ENCODE measurements at regions not wholly inside any gene's neighbourhood (a gene's known extent, or its start where the extent isn't known, plus 50 kb on each side); places are given as distances from the start of the nearest gene placed in this dataset.
"Not testable (repeated sequence)": the region's sequence is repeated elsewhere in the genome, so short reads cannot be mapped to it uniquely, and the experiment has no call there.

DNA sequence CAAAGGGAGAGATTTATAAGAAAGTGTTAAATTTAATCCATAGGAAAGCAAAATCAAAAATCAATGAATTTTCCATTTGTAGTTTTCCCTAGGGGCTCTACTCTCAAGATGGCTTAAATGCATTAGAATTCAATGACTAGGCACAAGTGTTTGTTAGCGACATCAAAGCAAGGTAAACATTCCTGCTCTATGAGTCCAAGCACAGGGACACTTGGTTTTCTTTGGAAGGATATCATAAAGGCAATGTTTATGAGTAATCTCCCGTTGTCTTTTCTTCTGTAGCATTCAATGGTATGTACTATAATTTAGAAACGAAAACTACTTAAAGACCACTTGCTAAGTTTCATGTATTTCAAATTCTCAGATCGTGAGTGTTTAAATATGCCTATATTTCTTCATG is 54.8 kb upstream of the ZNF717 start:
- H3K4me3 ChIP-seq (ENCODE audit: low read depth, low read length); in situ Hi-C loops (cut with HindIII; ENCODE audit: low pct_ligation_motif_present, low sequenced_read_pairs); H3K27me3 ChIP-seq (replicated peaks); H3K36me3 ChIP-seq (replicated peaks); H3K27ac ChIP-seq: not testable (repeated sequence)
- DNase-seq = peak; percentile 54

- H3K4me3 ChIP-seq (ENCODE audit: low read depth, low read length); in situ Hi-C loops (cut with HindIII; ENCODE audit: low pct_ligation_motif_present, low sequenced_read_pairs); H3K36me3 ChIP-seq (replicated peaks); H3K27me3 ChIP-seq (replicated peaks); H3K27ac ChIP-seq; DNase-seq: not testable (repeated sequence)
Measured at GRCh38 chr3:75850301-75851008, 65.1 kb upstream of the ZNF717 start.

DNA sequence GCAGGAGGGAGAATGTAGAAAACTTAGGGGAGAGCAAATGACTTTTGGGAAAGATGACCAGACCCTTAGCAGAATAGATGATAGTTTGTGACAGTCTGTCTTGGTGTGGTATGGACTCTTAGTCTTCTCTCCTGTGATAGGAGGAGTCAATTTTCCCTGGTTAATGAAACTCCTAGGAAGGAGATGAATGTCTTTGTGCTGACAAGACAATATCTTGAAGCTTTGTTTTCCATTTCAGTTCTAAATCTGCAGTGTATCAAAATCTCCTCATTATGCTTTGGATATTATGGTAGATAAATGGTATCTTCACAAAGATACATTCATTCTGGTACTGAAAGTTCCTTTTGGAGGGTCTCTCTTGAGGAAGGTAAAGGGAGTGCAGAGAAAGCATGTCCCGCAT is 77.8 kb upstream of the ZNF717 start:
- Histone ChIP-seq H3K27me3 (replicated peaks) (no peaks in the 10 kb centered on the region), H3K36me3 (replicated peaks) (no peaks in the 10 kb centered on the region), H3K27ac (no peak overlapping the region), H3K4me3 (ENCODE audit: low read depth, low read length) (no peak overlapping the region)
- in situ Hi-C loops (cut with HindIII; ENCODE audit: low pct_ligation_motif_present, low sequenced_read_pairs) = no loop called here
- no peak for DNase-seq
- no peak for TF ChIP-seq CTCF (IDR thresholded peaks at IDR 0.05; ENCODE audit: low read depth, low read length, missing control alignments)

GRCh38 chr3:75863878-75864277 is 78.5 kb upstream of the ZNF717 start:
- no peak overlapping the region for H3K4me3 ChIP-seq (ENCODE audit: low read depth, low read length)
- in situ Hi-C loops (cut with HindIII; ENCODE audit: low pct_ligation_motif_present, low sequenced_read_pairs) = no loop called here
- no peak overlapping the region for H3K27ac ChIP-seq
- TF ChIP-seq CTCF (IDR thresholded peaks at IDR 0.05; ENCODE audit: low read depth, low read length, missing control alignments) = no peak
- no peak for DNase-seq
- no peaks in the 10 kb centered on the region for H3K27me3 ChIP-seq (replicated peaks)
- H3K36me3 ChIP-seq (replicated peaks) = no peaks in the 10 kb centered on the region

DNA sequence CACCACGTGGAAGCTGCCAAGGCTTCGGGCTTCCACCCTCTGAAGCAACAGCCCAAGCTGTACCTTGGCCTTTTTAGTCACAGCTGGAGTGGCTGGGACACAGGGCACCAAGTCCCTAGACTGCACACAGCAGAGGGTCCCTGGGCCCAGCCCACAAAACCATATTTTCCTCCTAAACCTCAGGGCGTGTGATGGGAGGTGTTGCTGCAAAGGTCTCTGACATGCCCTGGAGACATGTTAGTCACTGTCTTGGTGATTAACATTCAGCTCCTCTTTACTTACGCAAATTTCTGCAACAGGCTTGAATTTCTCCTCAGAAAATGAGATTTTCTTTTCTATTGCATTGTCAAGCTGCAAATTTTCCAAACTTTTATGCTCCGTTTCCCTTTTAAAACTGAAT is 98.4 kb upstream of the ZNF717 start:
- H3K4me3 ChIP-seq (ENCODE audit: low read depth, low read length); H3K36me3 ChIP-seq (replicated peaks); in situ Hi-C loops (cut with HindIII; ENCODE audit: low pct_ligation_motif_present, low sequenced_read_pairs); H3K27ac ChIP-seq; DNase-seq; H3K27me3 ChIP-seq (replicated peaks): not testable (repeated sequence)

GRCh38 chr3:75886971-75887526 is 101.7 kb upstream of the ZNF717 start:
- H3K27ac ChIP-seq = no peak overlapping the region
- H3K27me3 ChIP-seq (replicated peaks) = no peaks in the 10 kb centered on the region
- DNase-seq = no peak
- H3K4me3 ChIP-seq (ENCODE audit: low read depth, low read length) = no peak overlapping the region
- TF ChIP-seq CTCF (IDR thresholded peaks at IDR 0.05; ENCODE audit: low read depth, low read length, missing control alignments) = no peak
- in situ Hi-C loops (cut with HindIII; ENCODE audit: low pct_ligation_motif_present, low sequenced_read_pairs) = no loop called here
- no peaks in the 10 kb centered on the region for H3K36me3 ChIP-seq (replicated peaks)

GRCh38 chr3:75894234-75894633 is 108.9 kb upstream of the ZNF717 start:
- Histone ChIP-seq H3K27ac (no peak overlapping the region), H3K36me3 (replicated peaks) (no peaks in the 10 kb centered on the region), H3K4me3 (ENCODE audit: low read depth, low read length) (no peak overlapping the region), H3K27me3 (replicated peaks) (no peaks in the 10 kb centered on the region)
- in situ Hi-C loops (cut with HindIII; ENCODE audit: low pct_ligation_motif_present, low sequenced_read_pairs) = no loop called here
- TF ChIP-seq CTCF (IDR thresholded peaks at IDR 0.05; ENCODE audit: low read depth, low read length, missing control alignments) = no peak
- DNase-seq = no peak

Measured in brain microvascular endothelial cell (primary cell).